ENCODE measurements at regions not wholly inside any gene's neighbourhood (a gene's known extent, or its start where the extent isn't known, plus 50 kb on each side); places are given as distances from the start of the nearest gene placed in this dataset.

GRCh38 chr4:92128676-92129075 lies 175.1 kb upstream of the GRID2 start:
- intact Hi-C loops (cut with micrococcal nuclease), result no loop called here
- Mint-ChIP-seq H3K36me3 (ENCODE audit: low read depth) (no peaks in the 10 kb centered on the region), H3K4me1 (no peaks in the 10 kb centered on the region), H3K27ac (no peak overlapping the region), H3K27me3 (no peaks in the 10 kb centered on the region), H3K4me3 (no peak overlapping the region), H3K9me3 (peaks cover 15% of the 10 kb centered on the region)
- ATAC-seq (ENCODE audit: low read depth) (no peak), DNase-seq (no peak)
- TF ChIP-seq CTCF (IDR thresholded peaks at IDR 0.05), result no peak
- ChIA-PET POLR2A (no interaction called here), CTCF (no interaction called here)

GRCh38 chr4:92129408-92129994 lies 174.3 kb upstream of the GRID2 start:
- ATAC-seq (ENCODE audit: low read depth), result no peak
- Mint-ChIP-seq H3K27ac (no peak overlapping the region), H3K36me3 (ENCODE audit: low read depth) (no peaks in the 10 kb centered on the region), H3K4me1 (no peaks in the 10 kb centered on the region), H3K27me3 (no peaks in the 10 kb centered on the region), H3K4me3 (no peak overlapping the region), H3K9me3 (peaks cover 19% of the 10 kb centered on the region)
- intact Hi-C loops (cut with micrococcal nuclease), result no loop called here
- DNase-seq, result no peak
- CTCF ChIA-PET, result no interaction called here
- POLR2A ChIA-PET, result no interaction called here
- TF ChIP-seq CTCF (IDR thresholded peaks at IDR 0.05), result no peak

- CTCF ChIA-PET, result no interaction called here
These were observed 167.3 kb upstream of the GRID2 start for GRCh38 chr4:92136434-92136833.

GRCh38 chr4:92163348-92163747 lies 140.4 kb upstream of the GRID2 start:
- no peak for TF ChIP-seq CTCF (IDR thresholded peaks at IDR 0.05)
- ATAC-seq (ENCODE audit: low read depth), result no peak
- CTCF ChIA-PET, result no interaction called here
- no peak for DNase-seq
- intact Hi-C loops (cut with micrococcal nuclease), result no loop called here
- H3K27me3 Mint-ChIP-seq, result no peaks in the 10 kb centered on the region
- no peaks in the 10 kb centered on the region for H3K4me1 Mint-ChIP-seq
- no peaks in the 10 kb centered on the region for H3K36me3 Mint-ChIP-seq (ENCODE audit: low read depth)
- H3K27ac Mint-ChIP-seq, result no peak overlapping the region
- POLR2A ChIA-PET, result no interaction called here
- peaks cover 4% of the 10 kb centered on the region for H3K9me3 Mint-ChIP-seq
- no peak overlapping the region for H3K4me3 Mint-ChIP-seq

More at GRCh38 chr4:92136434-92136833, 167.3 kb upstream of the GRID2 start:
- Mint-ChIP-seq H3K27ac (no peak overlapping the region), H3K36me3 (ENCODE audit: low read depth) (no peaks in the 10 kb centered on the region), H3K27me3 (no peaks in the 10 kb centered on the region), H3K4me1 (no peaks in the 10 kb centered on the region), H3K9me3 (peaks cover 14% of the 10 kb centered on the region), H3K4me3 (no peak overlapping the region)
- DNase-seq (no peak), ATAC-seq (ENCODE audit: low read depth) (no peak)
- POLR2A ChIA-PET, result no interaction called here
- intact Hi-C loops (cut with micrococcal nuclease), result no loop called here
- TF ChIP-seq CTCF (IDR thresholded peaks at IDR 0.05), result no peak

- Mint-ChIP-seq H3K9me3 (peaks cover 5% of the 10 kb centered on the region), H3K27ac (no peak overlapping the region), H3K36me3 (ENCODE audit: low read depth) (no peaks in the 10 kb centered on the region), H3K4me3 (no peak overlapping the region), H3K4me1 (no peaks in the 10 kb centered on the region), H3K27me3 (no peaks in the 10 kb centered on the region)
- intact Hi-C loops (cut with micrococcal nuclease), result no loop called here
- CTCF ChIA-PET, result no interaction called here
- DNase-seq, result no peak
- ATAC-seq (ENCODE audit: low read depth), result no peak
- POLR2A ChIA-PET, result no interaction called here
- no peak for TF ChIP-seq CTCF (IDR thresholded peaks at IDR 0.05)
These were observed 133.4 kb upstream of the GRID2 start for GRCh38 chr4:92170340-92170739.
